HEK293T (cell line): ENCODE measurements at regions not wholly inside any gene's neighbourhood (a gene's known extent, or its start where the extent isn't known, plus 50 kb on each side); places are given as distances from the start of the nearest gene placed in this dataset.

ENCODE experiments used
- CTCF ChIA-PET: fragments of 350-600 bp; formaldehyde crosslinking; extraction: SDS; loops from one replicate; lab custom pipeline; 2021; ENCODE audit warnings: antibody characterized with exemption, inconsistent platforms; lab: Yijun Ruan, JAX
- POLR2A ChIA-PET: fragments of 350-600 bp; formaldehyde crosslinking; extraction: SDS; loops from one replicate; lab custom pipeline; 2020; ENCODE audit warnings: antibody characterized with exemption, inconsistent platforms; lab: Yijun Ruan, JAX
- DNase-seq: peaks from one replicate; pipeline ENCODE4 v3.0.0; 2012; ENCODE audit warnings: mixed read lengths; ENCODE audit errors: extremely low spot score
- ARNT ChIP-seq: fragments of 450-650 bp; IDR thresholded peaks from 2 replicates; pipeline ENCODE4 v1.6.1; 2017; ENCODE audit warnings: mild to moderate bottlenecking
- BHLHE40 ChIP-seq: fragments of 450-650 bp; IDR thresholded peaks from 2 replicates; pipeline ENCODE4 v1.6.1; 2016; ENCODE audit warnings: mild to moderate bottlenecking, moderate library complexity, borderline replicate concordance
- CTBP1 ChIP-seq: fragments of 450-650 bp; IDR thresholded peaks from 2 replicates; pipeline ENCODE4 v1.6.1; 2016; ENCODE audit warnings: borderline replicate concordance
- ELF4 ChIP-seq: fragments of 450-650 bp; IDR thresholded peaks from 2 replicates; pipeline ENCODE4 v1.6.1; 2017; ENCODE audit warnings: antibody characterized with exemption
- FOXA1 ChIP-seq: fragments of 450-650 bp; IDR thresholded peaks from 2 replicates; pipeline ENCODE4 v1.6.1; 2016; ENCODE audit warnings: mild to moderate bottlenecking
- FOXK2 ChIP-seq: fragments of 450-650 bp; IDR thresholded peaks from 2 replicates; pipeline ENCODE4 v1.6.1; 2016; ENCODE audit warnings: mild to moderate bottlenecking
- FOXM1 ChIP-seq: fragments of 450-650 bp; IDR thresholded peaks from 2 replicates; pipeline ENCODE4 v1.6.1; 2017; ENCODE audit warnings: mild to moderate bottlenecking, borderline replicate concordance
- HDGF ChIP-seq: fragments of 450-650 bp; IDR thresholded peaks from 2 replicates; pipeline ENCODE4 v1.6.1; 2017; ENCODE audit warnings: antibody characterized with exemption, borderline replicate concordance
- L3MBTL2 ChIP-seq: fragments of 450-650 bp; conservative IDR thresholded peaks from 2 replicates; pipeline ENCODE4 v1.6.1; 2016; ENCODE audit warnings: mild to moderate bottlenecking
- LEF1 ChIP-seq: fragments of 450-650 bp; IDR thresholded peaks from 2 replicates; pipeline ENCODE4 v1.6.1; 2017; ENCODE audit warnings: mild to moderate bottlenecking, borderline replicate concordance
- NFRKB ChIP-seq: fragments of 450-650 bp; IDR thresholded peaks from 2 replicates; pipeline ENCODE4 v1.6.1; 2016; ENCODE audit warnings: mild to moderate bottlenecking, moderate library complexity
- PKNOX1 ChIP-seq: fragments of 450-650 bp; IDR thresholded peaks from 2 replicates; pipeline ENCODE4 v1.6.1; 2016
- SP1 ChIP-seq: fragments of 450-650 bp; IDR thresholded peaks from 2 replicates; pipeline ENCODE4 v1.6.1; 2017
- SUZ12 ChIP-seq: fragments of 450-650 bp; IDR thresholded peaks from 2 replicates; pipeline ENCODE4 v1.6.1; 2016; ENCODE audit warnings: mild to moderate bottlenecking
- TARDBP ChIP-seq: fragments of 450-650 bp; IDR thresholded peaks from 2 replicates; pipeline ENCODE4 v1.6.1; 2016
- ZNF384 ChIP-seq: fragments of 450-650 bp; IDR thresholded peaks from 2 replicates; pipeline ENCODE4 v1.6.1; 2016

GRCh38 chr6:131398176-131398575 is 174.8 kb upstream of the ARG1 start:
- ChIA-PET CTCF (no interaction called here), POLR2A (no interaction called here)
- no peak for DNase-seq
- TF ChIP-seq LEF1 (no peak), SP1 (no peak), L3MBTL2 (no peak), HDGF (no peak), SUZ12 (no peak), NFRKB (no peak), FOXA1 (no peak), ZNF384 (no peak), FOXM1 (no peak), FOXK2 (no peak), TARDBP (no peak), PKNOX1 (no peak), CTBP1 (no peak), ARNT (no peak), ELF4 (no peak), BHLHE40 (no peak)

- POLR2A ChIA-PET, result no interaction called here
- no peak for DNase-seq
- TF ChIP-seq L3MBTL2, result no peak
- TF ChIP-seq FOXM1, result no peak
- TF ChIP-seq ZNF384, result no peak
- no peak for TF ChIP-seq HDGF
- TF ChIP-seq SP1, result no peak
- TF ChIP-seq FOXA1, result no peak
- TF ChIP-seq LEF1, result no peak
- TF ChIP-seq ARNT, result no peak
- TF ChIP-seq BHLHE40, result no peak
- no peak for TF ChIP-seq NFRKB
- no peak for TF ChIP-seq TARDBP
- TF ChIP-seq FOXK2, result no peak
- TF ChIP-seq CTBP1, result no peak
- no peak for TF ChIP-seq ELF4
- TF ChIP-seq SUZ12, result no peak
- no peak for TF ChIP-seq PKNOX1
- CTCF ChIA-PET, result no interaction called here
Measured at GRCh38 chr6:131399433-131399832, 173.6 kb upstream of the ARG1 start.

GRCh38 chr6:131400054-131400778 is 172.8 kb upstream of the ARG1 start:
- POLR2A ChIA-PET, result no interaction called here

GRCh38 chr6:131400779-131401496 is 172.1 kb upstream of the ARG1 start:
- no peak for TF ChIP-seq HDGF
- TF ChIP-seq FOXA1, result no peak
- no peak for TF ChIP-seq FOXK2
- TF ChIP-seq CTBP1, result no peak
- no peak for TF ChIP-seq SUZ12
- ChIA-PET POLR2A (no interaction called here), CTCF (interaction anchor here (0.5 to 0.6 kb wide), 2 partner anchors 133 to 364 kb away, joined by 4 to 5 read pairs; no protein-coding TSS in a partner anchor)
- no peak for DNase-seq

More at GRCh38 chr6:131400054-131400778, 172.8 kb upstream of the ARG1 start:
- CTCF ChIA-PET, result no interaction called here
- no peak for TF ChIP-seq NFRKB
- no peak for TF ChIP-seq SP1
- TF ChIP-seq SUZ12, result no peak
- TF ChIP-seq L3MBTL2, result no peak
- no peak for TF ChIP-seq FOXM1
- no peak for TF ChIP-seq ZNF384
- no peak for TF ChIP-seq FOXA1
- no peak for TF ChIP-seq FOXK2
- no peak for TF ChIP-seq BHLHE40
- no peak for TF ChIP-seq CTBP1
- no peak for TF ChIP-seq PKNOX1
- no peak for TF ChIP-seq LEF1
- no peak for TF ChIP-seq TARDBP
- no peak for TF ChIP-seq ARNT
- TF ChIP-seq ELF4, result no peak
- TF ChIP-seq HDGF, result no peak
- DNase-seq, result peak; percentile 21

GRCh38 chr6:131408811-131409210 is 164.2 kb upstream of the ARG1 start:
- no peak for DNase-seq
- TF ChIP-seq PKNOX1 (no peak), TARDBP (no peak), FOXA1 (no peak), SUZ12 (no peak), HDGF (no peak), FOXK2 (no peak), BHLHE40 (no peak), LEF1 (no peak), CTBP1 (no peak), ZNF384 (no peak), L3MBTL2 (no peak), NFRKB (no peak), ARNT (no peak), FOXM1 (no peak), SP1 (no peak)
- ChIA-PET CTCF (no interaction called here), POLR2A (no interaction called here)
